T-cell (primary cell): ENCODE measurements at regions not wholly inside any gene's neighbourhood (a gene's known extent, or its start where the extent isn't known, plus 50 kb on each side); places are given as distances from the start of the nearest gene placed in this dataset.

Experiments
- ATAC-seq, 4 experiments: fragments of 200-7000 bp in 3 of 4; fragments of 150-1000 bp in 1 of 4; cut with Tn5 transposase; replicated peaks in 1 of 4; 1 replicate in 3 of 4; 2 replicates in 1 of 4; pipeline ENCODE4 v1.10.0; 2021; ENCODE audit warnings: moderate library complexity in 3 of 4, mild to moderate bottlenecking in 2 of 4, moderate number of reproducible peaks in 1 of 4
- CTCF ChIA-PET, 2 donors: fragments of 300-600 bp; sonication (Branson Sonifier 250); formaldehyde crosslinking; loops; one replicate each; lab custom pipeline; 2022; ENCODE audit warnings: antibody characterized with exemption in 2 of 2; lab: Charles Lee
- POLR2A ChIA-PET, 2 donors: fragments of 300-600 bp; sonication (Branson Sonifier 250); formaldehyde crosslinking; loops; one replicate each; lab custom pipeline; 2022; ENCODE audit warnings: antibody characterized with exemption in 2 of 2; lab: Charles Lee
- DNase-seq, 35 experiments: peaks; one replicate each; pipeline versions ENCODE4 v3.0.0 to v3.0.0-alpha.2; 2013 to 2023
- H3K27ac ChIP-seq: one replicate; pipeline ENCODE4 v1.5.1; 2013; ENCODE audit warnings: low read length
- H3K27me3 ChIP-seq, 2 experiments: replicated peaks in 1 of 2; 1 replicate in 1 of 2; 2 replicates in 1 of 2; pipeline versions ENCODE4 v1.6.1 to v1.7.0; 2013; ENCODE audit warnings: low read length in 1 of 2, mixed read lengths in 1 of 2; ENCODE audit not compliant: control insufficient read depth in 2 of 2, insufficient read depth in 2 of 2; ENCODE audit errors: extremely low read depth in 1 of 2
- H3K36me3 ChIP-seq, 2 donors: 1 replicate in 1 of 2; 2 replicates in 1 of 2; pipeline versions ENCODE4 v1.6.1 to v1.7.0; 2013; ENCODE audit warnings: low read length in 1 of 2; ENCODE audit not compliant: control insufficient read depth in 2 of 2, insufficient read depth in 1 of 2; ENCODE audit errors: extremely low read depth in 1 of 2
- H3K4me1 ChIP-seq, 2 experiments: 1 replicate in 1 of 2; 2 replicates in 1 of 2; pipeline versions ENCODE4 v1.6.1 to v1.7.0; 2013; ENCODE audit warnings: low read length in 2 of 2, mixed read lengths in 1 of 2; ENCODE audit not compliant: insufficient read depth in 2 of 2, control insufficient read depth in 1 of 2; ENCODE audit errors: extremely low read depth in 1 of 2
- H3K4me3 ChIP-seq, 2 donors: 1 replicate in 1 of 2; 2 replicates in 1 of 2; pipeline versions ENCODE4 v1.5.1 to v1.7.0; 2013; ENCODE audit warnings: mild to moderate bottlenecking in 2 of 2, low read length in 1 of 2, moderate library complexity in 1 of 2; ENCODE audit not compliant: control insufficient read depth in 1 of 2; ENCODE audit errors: extremely low read depth in 1 of 2
- H3K9me3 ChIP-seq: 2 replicates; pipeline ENCODE4 v1.7.0; 2013
- H3K27ac Mint-ChIP-seq, 2 donors: one replicate each; pipeline ENCODE4 v1.8.0; 2020 to 2021; ENCODE audit warnings: mild to moderate bottlenecking in 2 of 2, mixed read lengths in 2 of 2
- H3K27me3 Mint-ChIP-seq, 2 donors: one replicate each; pipeline ENCODE4 v1.8.0; 2021 to 2022; ENCODE audit warnings: mixed read lengths in 2 of 2
- H3K36me3 Mint-ChIP-seq: one replicate; pipeline ENCODE4 v1.8.0; 2021; ENCODE audit warnings: mixed read lengths
- H3K4me1 Mint-ChIP-seq, 3 donors: one replicate each; pipeline ENCODE4 v1.8.0; 2020 to 2022; ENCODE audit warnings: mixed read lengths in 3 of 3, mild to moderate bottlenecking in 1 of 3
- H3K4me3 Mint-ChIP-seq, 3 donors: one replicate each; pipeline ENCODE4 v1.8.0; 2020 to 2022; ENCODE audit warnings: mild to moderate bottlenecking in 3 of 3, mixed read lengths in 3 of 3, moderate library complexity in 3 of 3
- H3K9me3 Mint-ChIP-seq, 3 donors: one replicate each; pipeline ENCODE4 v1.8.0; 2020 to 2022; ENCODE audit warnings: mixed read lengths in 3 of 3
- WGBS: methylation state at CpG from one replicate; pipeline ENCODE4 v1.1.5; 2013; ENCODE audit warnings: missing lambda C conversion rate; ENCODE audit not compliant: insufficient coverage; 5-methylcytosine and 5-hydroxymethylcytosine counted together

GRCh38 chr22:34877506-34877905 lies 188.5 kb upstream of the ISX start:
- H3K27me3 ChIP-seq = peaks cover 0 to 3% of the 10 kb centered on the region in 2 experiments
- no peaks in the 10 kb centered on the region for H3K9me3 ChIP-seq
- POLR2A ChIA-PET = no interaction called here
- Mint-ChIP-seq H3K27me3 (peaks cover 3 to 7% of the 10 kb centered on the region in 2 donors), H3K4me1 (no peaks in the 10 kb centered on the region), H3K27ac (no peak overlapping the region), H3K4me3 (no peak overlapping the region), H3K9me3 (peaks cover 0 to 7% (median 3%) of the 10 kb centered on the region in 3 donors), H3K36me3 (no peaks in the 10 kb centered on the region)
- no peak overlapping the region for H3K4me3 ChIP-seq
- no peaks in the 10 kb centered on the region for H3K36me3 ChIP-seq
- ATAC-seq = no peak
- H3K27ac ChIP-seq = no peak overlapping the region
- WGBS = no CpG with 5 or more reads among the region's 1 CpG
- CTCF ChIA-PET = no interaction called here
- H3K4me1 ChIP-seq = no peaks in the 10 kb centered on the region
- DNase-seq = no peak

DNA sequence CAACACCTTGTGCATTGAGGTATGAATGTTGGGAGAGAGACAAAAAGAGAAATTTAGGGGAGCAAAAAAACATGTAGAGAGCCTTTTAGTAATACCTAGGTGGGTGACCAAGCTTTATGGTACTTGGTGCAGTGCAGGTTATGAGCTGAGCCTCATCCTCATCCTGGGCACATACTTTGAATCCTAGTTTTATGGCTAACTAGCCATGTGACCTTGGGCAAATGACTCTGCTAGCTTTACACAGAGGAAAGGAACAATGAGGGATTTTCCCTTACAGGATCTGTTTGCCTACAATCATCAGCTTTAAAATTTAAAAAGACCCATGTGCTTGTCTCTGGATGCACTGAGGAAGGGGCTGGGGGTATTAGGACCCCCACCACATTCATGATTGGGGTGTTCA lies 187.8 kb upstream of the ISX start:
- no peaks in the 10 kb centered on the region for H3K36me3 Mint-ChIP-seq
- Histone ChIP-seq H3K27me3 (peaks cover 0 to 3% of the 10 kb centered on the region in 2 experiments), H3K36me3 (no peaks in the 10 kb centered on the region), H3K27ac (no peak overlapping the region), H3K4me1 (no peaks in the 10 kb centered on the region), H3K4me3 (no peak overlapping the region), H3K9me3 (no peaks in the 10 kb centered on the region)
- H3K9me3 Mint-ChIP-seq = peaks cover 0 to 4% (median 3%) of the 10 kb centered on the region in 3 donors
- H3K4me3 Mint-ChIP-seq = no peak overlapping the region
- DNase-seq (no peak), ATAC-seq (no peak)
- peaks cover 3 to 7% of the 10 kb centered on the region in 2 donors for H3K27me3 Mint-ChIP-seq
- H3K4me1 Mint-ChIP-seq = no peaks in the 10 kb centered on the region
- CTCF ChIA-PET = no interaction called here
- POLR2A ChIA-PET = no interaction called here
- H3K27ac Mint-ChIP-seq = no peak overlapping the region

DNA sequence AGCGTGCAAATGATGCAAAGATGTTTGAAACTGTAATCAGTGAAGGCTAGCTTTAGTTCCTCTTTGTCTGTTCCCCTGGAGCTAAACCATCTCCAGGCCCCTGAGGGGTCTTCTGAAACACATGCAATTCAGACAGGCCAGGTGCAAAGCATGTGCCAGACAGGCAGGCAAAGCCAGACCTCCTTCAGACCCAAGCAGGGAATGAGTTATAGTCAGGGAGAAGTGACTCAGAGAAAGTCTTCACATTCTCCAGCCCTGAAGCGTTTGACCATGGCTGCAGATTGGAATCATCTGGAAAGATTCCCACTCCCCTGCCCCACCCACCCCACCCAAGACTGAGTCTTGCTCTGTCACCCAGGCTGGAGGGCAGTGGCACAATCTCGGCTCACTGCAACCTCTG lies 187.0 kb upstream of the ISX start:
- ChIA-PET POLR2A (no interaction called here), CTCF (no interaction called here)
- ATAC-seq (no peak), DNase-seq (no peak)
- H3K4me3 Mint-ChIP-seq = no peak overlapping the region
- H3K27me3 Mint-ChIP-seq = peaks cover 3 to 7% of the 10 kb centered on the region in 2 donors
- H3K9me3 Mint-ChIP-seq = peaks cover 0 to 7% (median 1%) of the 10 kb centered on the region in 3 donors
- 87% methylated on average over 3 of the region's 3 CpGs for WGBS
- no peaks in the 10 kb centered on the region for H3K9me3 ChIP-seq
- no peak overlapping the region for H3K27ac ChIP-seq
- no peak overlapping the region for H3K27ac Mint-ChIP-seq
- H3K4me1 Mint-ChIP-seq = no peaks in the 10 kb centered on the region
- peaks cover 0 to 3% of the 10 kb centered on the region in 2 experiments for H3K27me3 ChIP-seq
- no peak overlapping the region for H3K4me3 ChIP-seq
- no peaks in the 10 kb centered on the region for H3K36me3 ChIP-seq
- no peaks in the 10 kb centered on the region for H3K36me3 Mint-ChIP-seq
- H3K4me1 ChIP-seq = no peaks in the 10 kb centered on the region

DNA sequence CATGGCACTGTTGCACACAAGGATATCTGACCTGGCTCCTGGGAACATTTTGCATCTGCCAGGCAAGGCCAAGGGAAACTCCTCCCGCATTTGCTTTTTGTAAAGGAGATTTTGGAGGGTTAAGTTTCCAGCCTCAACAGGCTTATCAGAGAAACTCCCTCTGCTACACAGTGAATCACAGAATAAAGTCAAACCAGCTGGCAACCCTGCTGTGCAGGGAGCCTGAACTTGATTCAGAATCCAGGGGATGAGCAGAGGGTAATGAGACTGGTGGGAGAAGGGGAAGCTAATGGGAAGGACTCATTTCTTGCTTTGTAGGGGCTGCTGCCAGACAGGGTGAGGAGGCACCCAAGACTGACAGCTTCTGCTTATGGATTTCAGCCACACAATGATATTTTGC lies 185.3 kb upstream of the ISX start:
- peaks cover 0 to 5% (median 0%) of the 10 kb centered on the region in 3 donors for H3K9me3 Mint-ChIP-seq
- no peaks in the 10 kb centered on the region for H3K36me3 Mint-ChIP-seq
- no peak overlapping the region for H3K27ac Mint-ChIP-seq
- ChIA-PET CTCF (no interaction called here), POLR2A (no interaction called here)
- Histone ChIP-seq H3K27ac (no peak overlapping the region), H3K36me3 (no peaks in the 10 kb centered on the region), H3K27me3 (peaks cover 0 to 3% of the 10 kb centered on the region in 2 experiments), H3K4me3 (no peak overlapping the region), H3K9me3 (no peaks in the 10 kb centered on the region), H3K4me1 (no peaks in the 10 kb centered on the region)
- H3K4me1 Mint-ChIP-seq = no peaks in the 10 kb centered on the region
- ATAC-seq = no peak
- no CpG with 5 or more reads among the region's 1 CpG for WGBS
- peaks cover 0 to 7% of the 10 kb centered on the region in 2 donors for H3K27me3 Mint-ChIP-seq
- no peak overlapping the region for H3K4me3 Mint-ChIP-seq
- no peak for DNase-seq

DNA sequence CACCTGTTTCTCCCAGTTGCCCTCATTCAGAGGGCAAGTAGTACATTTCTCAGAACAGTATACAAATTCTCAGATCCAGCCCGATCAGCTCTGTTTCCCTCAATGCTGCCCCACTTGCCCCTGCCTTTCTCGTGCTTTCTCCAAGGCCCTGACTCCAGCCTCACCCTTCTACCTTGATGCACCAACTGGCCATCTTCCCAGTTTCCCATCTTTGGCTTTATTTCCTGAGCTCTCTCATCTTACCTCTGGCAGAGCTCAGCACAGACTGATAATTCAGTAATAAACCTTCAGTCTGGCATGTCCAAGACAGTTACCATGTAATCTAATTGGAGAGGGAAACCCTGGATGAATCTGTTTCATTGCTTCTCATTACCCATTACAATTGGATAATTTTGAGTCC lies 184.5 kb upstream of the ISX start:
- no peaks in the 10 kb centered on the region for H3K36me3 ChIP-seq
- no peak for DNase-seq
- H3K4me3 ChIP-seq = no peak overlapping the region
- CTCF ChIA-PET = no interaction called here
- POLR2A ChIA-PET = interaction anchor here in 1 of 2 donors (0.7 kb wide), 1 partner anchor 1305 kb away, joined by 3 read pairs; no protein-coding TSS in a partner anchor
- no peaks in the 10 kb centered on the region for H3K36me3 Mint-ChIP-seq
- H3K27ac Mint-ChIP-seq = no peak overlapping the region
- H3K9me3 ChIP-seq = no peaks in the 10 kb centered on the region
- peaks cover 0 to 5% (median 0%) of the 10 kb centered on the region in 3 donors for H3K9me3 Mint-ChIP-seq
- H3K4me1 Mint-ChIP-seq = no peaks in the 10 kb centered on the region
- peaks cover 0 to 7% of the 10 kb centered on the region in 2 donors for H3K27me3 Mint-ChIP-seq
- 45% methylated on average over 2 of the region's 2 CpGs for WGBS
- H3K4me1 ChIP-seq = no peaks in the 10 kb centered on the region
- H3K27me3 ChIP-seq = peaks cover 0 to 3% of the 10 kb centered on the region in 2 experiments
- H3K4me3 Mint-ChIP-seq = no peak overlapping the region
- ATAC-seq = no peak
- H3K27ac ChIP-seq = no peak overlapping the region

GRCh38 chr22:34885852-34886251 lies 180.1 kb upstream of the ISX start:
- POLR2A ChIA-PET = no interaction called here
- Histone ChIP-seq H3K27me3 (no peaks in the 10 kb centered on the region), H3K9me3 (no peaks in the 10 kb centered on the region), H3K4me3 (no peak overlapping the region), H3K27ac (no peak overlapping the region), H3K36me3 (no peaks in the 10 kb centered on the region), H3K4me1 (no peaks in the 10 kb centered on the region)
- H3K4me3 Mint-ChIP-seq = no peak overlapping the region
- no peaks in the 10 kb centered on the region for H3K36me3 Mint-ChIP-seq
- no peak overlapping the region for H3K27ac Mint-ChIP-seq
- whole genome bisulfite sequencing = 80% methylated on average over 1 of the region's 3 CpGs
- ATAC-seq = no peak
- H3K27me3 Mint-ChIP-seq = peaks cover 0 to 2% of the 10 kb centered on the region in 2 donors
- H3K4me1 Mint-ChIP-seq = no peaks in the 10 kb centered on the region
- DNase-seq = no peak
- CTCF ChIA-PET = interaction anchor here in 1 of 2 donors (0.7 kb wide), 1 partner anchor 731 kb away, joined by 4 read pairs; no protein-coding TSS in a partner anchor
- peaks cover 7 to 16% (median 11%) of the 10 kb centered on the region in 3 donors for H3K9me3 Mint-ChIP-seq

- Mint-ChIP-seq H3K9me3 (peaks cover 12 to 22% (median 16%) of the 10 kb centered on the region in 3 donors), H3K27me3 (peaks cover 0 to 2% of the 10 kb centered on the region in 2 donors), H3K27ac (no peak overlapping the region), H3K4me3 (no peak overlapping the region), H3K4me1 (no peaks in the 10 kb centered on the region), H3K36me3 (no peaks in the 10 kb centered on the region)
- Histone ChIP-seq H3K9me3 (no peaks in the 10 kb centered on the region), H3K36me3 (no peaks in the 10 kb centered on the region), H3K4me1 (no peaks in the 10 kb centered on the region), H3K27me3 (no peaks in the 10 kb centered on the region), H3K27ac (no peak overlapping the region), H3K4me3 (no peak overlapping the region)
- no peak for ATAC-seq
- ChIA-PET POLR2A (no interaction called here), CTCF (no interaction called here)
- no CpG with 5 or more reads among the region's 2 CpGs for WGBS
- DNase-seq = no peak
These were observed 179.6 kb upstream of the ISX start for GRCh38 chr22:34886391-34886790.
